ENCODE measurements at regions not wholly inside any gene's neighbourhood (a gene's known extent, or its start where the extent isn't known, plus 50 kb on each side); places are given as distances from the start of the nearest gene placed in this dataset.

DNA sequence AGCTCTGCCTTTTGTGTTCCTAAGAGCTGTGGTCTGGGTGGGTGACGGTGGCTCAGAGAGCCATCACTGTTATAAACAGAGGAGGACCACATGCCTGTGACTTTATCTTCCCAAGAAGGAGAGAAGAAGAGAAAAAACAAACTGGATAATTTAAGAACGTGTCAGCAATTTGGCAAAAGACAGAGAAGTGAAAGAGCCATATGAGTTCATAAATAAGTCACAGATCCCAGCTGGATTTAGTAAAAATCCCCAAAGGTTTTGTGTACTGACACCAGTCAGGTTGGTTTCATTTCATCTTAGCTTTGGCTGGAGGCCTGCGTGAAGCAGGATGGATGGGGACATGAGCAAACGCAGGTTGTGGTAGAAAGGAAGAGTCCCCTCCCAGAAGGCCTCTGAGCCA lies 120.7 kb downstream of the CXCL12 start:
- no peak overlapping the region for H3K27ac ChIP-seq
- TF ChIP-seq ZFX (IDR thresholded peaks at IDR 0.05) (no peak), CTCF (conservative IDR thresholded peaks at IDR 0.05) (no peak)

GRCh38 chr10:44263771-44264170 lies 121.1 kb downstream of the CXCL12 start:
- no peak overlapping the region for H3K27ac ChIP-seq
- TF ChIP-seq ZFX (IDR thresholded peaks at IDR 0.05) (no peak), CTCF (conservative IDR thresholded peaks at IDR 0.05) (no peak)

- TF ChIP-seq ZFX (IDR thresholded peaks at IDR 0.05) (no peak), CTCF (conservative IDR thresholded peaks at IDR 0.05) (no peak)
- H3K27ac ChIP-seq = no peak overlapping the region
These were observed 122.2 kb downstream of the CXCL12 start for GRCh38 chr10:44262551-44263251.

GRCh38 chr10:44261710-44262455 lies 123.0 kb downstream of the CXCL12 start:
- TF ChIP-seq ZFX (IDR thresholded peaks at IDR 0.05) (no peak), CTCF (conservative IDR thresholded peaks at IDR 0.05) (no peak)
- no peak overlapping the region for H3K27ac ChIP-seq

- no peak for TF ChIP-seq ZFX (IDR thresholded peaks at IDR 0.05)
- TF ChIP-seq CTCF (conservative IDR thresholded peaks at IDR 0.05) = no peak
These were observed 123.6 kb downstream of the CXCL12 start for GRCh38 chr10:44261296-44261695.

GRCh38 chr10:44260286-44260928 lies 124.5 kb downstream of the CXCL12 start:
- TF ChIP-seq ZFX (IDR thresholded peaks at IDR 0.05) (no peak), CTCF (conservative IDR thresholded peaks at IDR 0.05) (no peak)
- no peak overlapping the region for H3K27ac ChIP-seq

More at GRCh38 chr10:44261296-44261695, 123.6 kb downstream of the CXCL12 start:
- no peak overlapping the region for H3K27ac ChIP-seq
